A549 (cell line): ENCODE measurements at regions not wholly inside any gene's neighbourhood (a gene's known extent, or its start where the extent isn't known, plus 50 kb on each side); places are given as distances from the start of the nearest gene placed in this dataset.

ENCODE experiments used
- CTCF ChIP-seq: fragments of >200 bp; sonication (Bioruptor Twin); formaldehyde crosslinking; IDR thresholded peaks from 3 replicates; pipeline ENCODE4 v1.5.1; 2016
- HEYL ChIP-seq: fragments of 250-450 bp; sonication (Bioruptor Pico); IDR thresholded peaks from 2 replicates; pipeline ENCODE4 v1.8.0; 2021; ENCODE audit warnings: mild to moderate bottlenecking, moderate library complexity
- RAD21 ChIP-seq, 2 experiments: fragments of >200 bp in 1 of 2; sonication (Bioruptor Twin) in 1 of 2; formaldehyde crosslinking in 1 of 2; IDR thresholded peaks in 1 of 2; conservative IDR thresholded peaks in 1 of 2; 2 replicates in 1 of 2; 3 replicates in 1 of 2; pipeline ENCODE4 v1.6.1; 2012 to 2018; ENCODE audit warnings: inconsistent platforms in 1 of 2
- RFX5 ChIP-seq: fragments of 450-650 bp; IDR thresholded peaks from 2 replicates; pipeline ENCODE4 v1.7.1; 2014; ENCODE audit warnings: antibody characterized with exemption, mild to moderate bottlenecking, moderate library complexity

- TF ChIP-seq HEYL (CRISPR knock-in tag), result no peak
- no peak for TF ChIP-seq RAD21 (conservative IDR thresholded peaks at IDR 0.05 in 1 of 2, IDR thresholded peaks at IDR 0.05 in 1 of 2)
- no peak for TF ChIP-seq RFX5
- no peak for TF ChIP-seq CTCF
Measured at GRCh38 chr11:131108760-131109159, 192.5 kb upstream of the SNX19 start.
